GM13977 (cell line): ENCODE measurements at regions not wholly inside any gene's neighbourhood (a gene's known extent, or its start where the extent isn't known, plus 50 kb on each side); places are given as distances from the start of the nearest gene placed in this dataset.

Source experiments
- DNase-seq: peaks from one replicate; pipeline ENCODE4 v3.0.0; 2012; ENCODE audit warnings: low spot score
- in situ Hi-C: fragments of 300-500 bp; cut with MboI; formaldehyde crosslinking; loops from one replicate; pipeline ENCODE4 v1.12.0; 2022; ENCODE audit warnings: low sequenced_read_pairs, low pct_unique_long_range_greater_than_20kb, mixed read lengths, inconsistent platforms; ENCODE audit not compliant: unreplicated experiment
- TF ChIP-seq, protein P1 (sequence below): IDR thresholded peaks from 2 replicates; pipeline ENCODE4 v1.5.1; 2012; ENCODE audit warnings: mild to moderate bottlenecking, control low read depth; ENCODE audit not compliant: insufficient read depth; ENCODE audit errors: extremely low read depth, missing control alignments

GRCh38 chr5:17433406-17433805 lies 64.6 kb upstream of the TAF11L2 start:
- DNase-seq = no peak
- TF ChIP-seq, protein P1, sequence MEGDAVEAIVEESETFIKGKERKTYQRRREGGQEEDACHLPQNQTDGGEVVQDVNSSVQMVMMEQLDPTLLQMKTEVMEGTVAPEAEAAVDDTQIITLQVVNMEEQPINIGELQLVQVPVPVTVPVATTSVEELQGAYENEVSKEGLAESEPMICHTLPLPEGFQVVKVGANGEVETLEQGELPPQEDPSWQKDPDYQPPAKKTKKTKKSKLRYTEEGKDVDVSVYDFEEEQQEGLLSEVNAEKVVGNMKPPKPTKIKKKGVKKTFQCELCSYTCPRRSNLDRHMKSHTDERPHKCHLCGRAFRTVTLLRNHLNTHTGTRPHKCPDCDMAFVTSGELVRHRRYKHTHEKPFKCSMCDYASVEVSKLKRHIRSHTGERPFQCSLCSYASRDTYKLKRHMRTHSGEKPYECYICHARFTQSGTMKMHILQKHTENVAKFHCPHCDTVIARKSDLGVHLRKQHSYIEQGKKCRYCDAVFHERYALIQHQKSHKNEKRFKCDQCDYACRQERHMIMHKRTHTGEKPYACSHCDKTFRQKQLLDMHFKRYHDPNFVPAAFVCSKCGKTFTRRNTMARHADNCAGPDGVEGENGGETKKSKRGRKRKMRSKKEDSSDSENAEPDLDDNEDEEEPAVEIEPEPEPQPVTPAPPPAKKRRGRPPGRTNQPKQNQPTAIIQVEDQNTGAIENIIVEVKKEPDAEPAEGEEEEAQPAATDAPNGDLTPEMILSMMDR = no peak
- in situ Hi-C loops = no loop called here

DNA sequence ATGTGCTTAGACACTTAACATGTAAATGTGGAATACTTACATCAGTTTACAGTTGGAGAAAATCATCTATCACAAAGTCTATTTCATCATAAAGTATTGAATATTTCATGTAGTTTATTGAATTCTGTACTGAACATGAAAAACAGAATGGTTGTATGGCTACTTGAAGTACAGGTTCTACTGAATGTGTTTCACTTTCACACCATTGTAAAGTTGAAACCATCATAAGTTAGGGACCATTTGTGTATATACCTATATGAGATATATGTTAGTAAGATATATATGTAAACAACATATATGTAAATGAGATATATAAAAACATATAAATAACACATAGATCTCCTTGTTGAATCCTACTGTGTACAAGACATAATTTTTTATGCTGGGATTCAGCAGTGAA lies 63.0 kb upstream of the TAF11L2 start:
- TF ChIP-seq, protein P1 = no peak
- no peak for DNase-seq
- in situ Hi-C loops = no loop called here

DNA sequence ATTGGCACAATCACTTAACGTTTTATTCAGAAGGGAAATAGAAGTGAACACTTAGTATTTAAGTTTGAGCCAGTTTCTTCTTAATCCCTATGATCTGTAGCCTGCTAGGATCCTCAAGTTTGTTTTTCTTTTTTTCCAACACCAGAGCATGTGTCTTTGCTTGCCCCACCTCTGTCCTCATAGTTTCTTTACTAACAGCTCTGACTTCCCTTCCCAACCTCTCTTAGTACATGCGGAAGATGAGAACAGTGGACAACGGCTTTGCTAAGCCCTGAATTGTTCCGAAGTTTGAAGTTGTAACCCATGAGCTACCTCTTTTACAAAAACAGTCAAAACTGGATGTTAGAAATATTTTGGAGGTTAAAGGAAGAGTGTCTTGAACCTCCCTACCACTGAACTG lies 61.7 kb upstream of the TAF11L2 start:
- TF ChIP-seq, protein P1 = no peak
- in situ Hi-C loops = no loop called here

DNA sequence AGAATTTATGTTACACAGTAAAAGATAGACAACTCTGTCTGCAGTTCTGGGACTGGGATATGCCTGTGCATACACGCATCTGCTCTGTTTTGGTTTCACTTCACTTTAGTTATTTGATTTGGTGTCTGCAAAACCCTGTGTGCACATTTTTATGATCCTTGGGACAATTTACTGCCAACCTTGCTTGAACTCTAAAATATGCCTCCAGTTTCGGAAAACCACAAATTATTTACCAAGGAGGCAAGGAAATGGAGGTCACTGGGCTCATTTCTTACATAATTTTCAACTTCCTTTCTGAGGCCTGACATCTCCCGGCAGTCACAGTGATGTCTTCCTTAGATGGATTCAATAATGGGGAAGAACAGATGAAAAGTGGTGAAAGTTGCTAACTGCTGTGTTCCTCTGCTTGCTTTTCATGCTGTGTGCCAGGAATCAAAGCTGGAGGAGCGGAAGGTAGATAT lies 61.2 kb upstream of the TAF11L2 start:
- in situ Hi-C loops = no loop called here
- TF ChIP-seq, protein P1 = no peak
- DNase-seq = peak; percentile 29

More for the DNA sequence above, 61.7 kb upstream of the TAF11L2 start:
- no peak for DNase-seq

DNA sequence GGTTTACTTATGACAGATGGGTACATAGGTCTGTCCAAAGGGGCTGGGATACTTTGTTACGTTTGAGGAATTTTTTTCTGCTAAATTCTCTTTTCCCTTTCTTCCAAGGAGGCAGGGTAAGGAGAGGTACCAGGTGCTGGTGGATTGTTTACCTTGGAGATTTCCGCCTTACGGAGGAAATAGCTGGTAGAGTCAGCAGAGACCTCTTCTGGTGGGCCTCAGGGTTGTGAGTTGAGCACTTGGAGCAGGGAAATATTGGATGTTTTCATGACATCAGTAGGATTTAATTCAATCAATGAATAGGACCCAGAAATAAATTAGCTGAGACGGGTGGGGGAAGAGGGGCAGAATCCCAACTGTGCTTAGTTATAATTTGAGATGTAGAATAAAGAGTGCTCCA lies 60.0 kb upstream of the TAF11L2 start:
- TF ChIP-seq, protein P1 = no peak
- no peak for DNase-seq
- in situ Hi-C loops = no loop called here

- DNase-seq = no peak
- TF ChIP-seq, protein P1 = no peak
- in situ Hi-C loops = no loop called here
Observed at GRCh38 chr5:17439956-17440355, 58.1 kb upstream of the TAF11L2 start.

DNA sequence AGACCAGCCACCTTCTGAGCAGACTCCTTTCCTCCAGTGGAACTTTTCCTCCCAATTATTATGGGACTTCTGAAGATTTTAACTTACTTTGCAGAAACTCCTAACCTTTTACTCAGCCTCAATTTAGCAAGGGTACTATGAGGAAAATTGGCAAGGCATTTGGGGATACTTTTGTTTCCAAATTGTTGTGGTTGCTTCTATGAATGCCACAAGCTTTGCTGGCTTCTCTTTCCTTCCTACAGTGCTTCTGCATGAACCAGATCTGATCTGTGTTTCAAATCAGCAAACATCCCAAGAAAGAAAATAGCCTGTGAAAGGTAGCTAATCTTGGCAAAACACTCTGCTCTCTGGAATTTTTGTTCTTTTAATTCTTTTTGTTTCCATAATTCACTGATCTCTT lies 57.3 kb upstream of the TAF11L2 start:
- in situ Hi-C loops = no loop called here
- DNase-seq = no peak
- TF ChIP-seq, protein P1 = no peak
